HK-2 (cell line): ENCODE measurements at regions not wholly inside any gene's neighbourhood (a gene's known extent, or its start where the extent isn't known, plus 50 kb on each side); places are given as distances from the start of the nearest gene placed in this dataset.

Experiments
- DNase-seq: peaks from one replicate; pipeline ENCODE4 v3.0.0-alpha.2; 2018; ENCODE audit not compliant: unreplicated experiment

DNA sequence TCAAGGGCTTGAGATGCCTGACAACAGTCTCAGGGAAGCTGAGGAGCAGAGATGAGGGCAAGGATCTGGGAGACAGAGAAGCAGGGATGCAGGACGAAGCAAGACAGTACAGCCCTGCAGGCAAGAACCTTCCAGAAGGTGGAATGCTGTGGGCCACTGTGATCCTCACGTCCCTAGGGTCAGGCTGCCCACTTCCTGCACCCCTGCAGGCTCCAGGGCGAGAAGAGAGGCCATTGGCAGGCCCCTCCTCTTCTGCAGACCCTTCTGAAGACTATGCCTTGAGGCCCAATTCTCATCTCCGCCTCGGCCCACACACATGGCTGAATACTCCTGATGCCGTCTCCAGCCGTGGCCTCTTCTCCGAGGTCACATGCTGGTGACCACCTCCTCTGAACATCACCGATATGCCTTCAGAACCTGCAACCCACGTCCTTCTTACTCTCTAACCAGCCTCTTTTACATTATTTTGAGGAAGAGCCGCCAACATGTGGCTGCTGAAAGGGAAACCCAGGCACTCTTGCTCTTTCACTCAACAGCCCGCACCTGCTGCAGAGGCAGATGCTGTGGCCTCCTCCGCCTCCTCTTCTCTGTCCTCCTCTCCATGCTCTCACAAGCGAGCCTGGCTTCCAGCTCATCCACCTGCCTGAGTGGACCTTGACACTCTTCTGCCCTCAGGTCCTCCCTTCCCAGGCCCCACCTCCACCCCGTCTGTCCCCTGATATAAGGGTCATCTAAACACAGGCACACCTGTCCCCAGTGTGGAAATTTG is 181.5 kb downstream of the IRX2 start:
- no peak for DNase-seq

DNA sequence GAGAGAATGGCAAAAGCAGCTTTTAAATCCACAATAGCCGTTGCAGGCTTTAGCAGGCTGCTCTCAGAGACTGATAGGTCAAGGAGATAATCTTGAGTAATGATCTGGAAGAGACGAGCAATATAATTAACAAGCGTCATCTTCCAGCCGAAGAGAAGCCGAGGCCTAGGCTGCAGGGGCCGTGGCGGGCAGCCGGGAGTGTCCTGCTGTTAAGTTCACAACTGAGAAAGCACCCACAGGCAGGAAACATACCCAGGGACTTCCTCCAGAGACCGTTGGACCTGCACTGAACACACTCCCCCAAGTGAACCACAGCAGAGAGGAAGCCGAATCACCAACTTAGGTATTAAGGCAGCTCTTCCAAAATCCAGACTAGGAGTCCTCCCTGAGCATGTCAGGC is 182.3 kb downstream of the IRX2 start:
- no peak for DNase-seq

DNA sequence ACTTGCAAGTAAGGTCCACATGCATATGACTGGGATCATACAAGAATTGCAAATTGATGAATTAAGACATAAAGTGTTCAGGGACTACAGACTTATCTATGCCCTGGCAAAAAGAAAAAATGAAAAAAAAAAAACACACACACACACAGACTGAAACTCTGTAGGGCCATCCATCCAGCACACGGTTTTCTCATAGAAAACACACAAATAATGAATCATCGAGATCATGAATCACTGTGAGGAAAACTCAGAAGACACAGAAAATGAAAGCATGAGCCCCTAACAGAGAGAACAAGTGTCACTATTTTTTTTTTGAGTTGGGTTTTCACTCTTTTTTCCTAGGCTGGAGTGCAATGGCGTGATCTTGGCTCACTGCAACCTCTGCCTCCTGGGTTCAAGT is 185.2 kb downstream of the IRX2 start:
- no peak for DNase-seq

GRCh38 chr5:2565147-2565546 is 186.3 kb downstream of the IRX2 start:
- no peak for DNase-seq

- no peak for DNase-seq
Observed at GRCh38 chr5:2563046-2563445, 188.4 kb downstream of the IRX2 start.

DNA sequence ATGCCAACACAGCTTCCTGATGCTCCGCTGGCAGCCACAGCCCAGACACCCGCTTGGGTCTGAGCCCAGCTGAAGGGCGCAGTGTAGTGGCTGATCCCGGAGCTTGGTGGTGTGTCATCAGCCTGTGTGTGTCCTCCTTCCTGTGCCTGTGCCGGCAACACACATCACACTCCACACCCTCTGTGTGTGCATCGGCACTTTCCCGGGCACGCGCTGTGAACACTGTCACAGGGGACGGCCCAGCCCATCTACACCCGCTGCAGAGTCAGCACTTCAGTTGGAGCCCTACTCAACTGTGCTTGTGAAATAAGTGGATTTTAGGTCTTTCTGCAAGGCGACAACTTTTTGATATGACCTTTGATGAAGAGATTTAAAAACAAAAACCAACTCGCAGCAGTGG is 189.4 kb downstream of the IRX2 start:
- DNase-seq = no peak

DNA sequence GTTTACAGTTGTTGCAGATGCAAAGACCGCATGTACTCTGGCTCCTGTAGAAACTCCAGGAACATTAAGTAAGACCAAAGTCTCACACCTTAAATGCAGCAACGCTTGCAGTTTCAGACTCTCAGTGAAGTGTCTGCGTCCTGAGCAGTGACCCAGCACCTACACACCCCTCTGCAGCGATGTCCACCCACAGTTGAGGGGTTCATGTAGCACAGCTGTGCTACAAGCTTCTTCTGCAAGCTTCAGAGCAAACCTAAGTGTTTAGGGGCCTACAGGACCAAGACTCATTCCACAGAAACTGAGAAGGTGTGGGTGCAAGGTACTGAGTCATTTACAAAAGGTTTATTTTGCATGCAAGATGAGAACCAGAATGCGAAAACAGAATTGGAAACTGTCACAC is 191.0 kb downstream of the IRX2 start:
- DNase-seq = no peak

GRCh38 chr5:2557435-2557834 is 194.0 kb downstream of the IRX2 start:
- no peak for DNase-seq

DNA sequence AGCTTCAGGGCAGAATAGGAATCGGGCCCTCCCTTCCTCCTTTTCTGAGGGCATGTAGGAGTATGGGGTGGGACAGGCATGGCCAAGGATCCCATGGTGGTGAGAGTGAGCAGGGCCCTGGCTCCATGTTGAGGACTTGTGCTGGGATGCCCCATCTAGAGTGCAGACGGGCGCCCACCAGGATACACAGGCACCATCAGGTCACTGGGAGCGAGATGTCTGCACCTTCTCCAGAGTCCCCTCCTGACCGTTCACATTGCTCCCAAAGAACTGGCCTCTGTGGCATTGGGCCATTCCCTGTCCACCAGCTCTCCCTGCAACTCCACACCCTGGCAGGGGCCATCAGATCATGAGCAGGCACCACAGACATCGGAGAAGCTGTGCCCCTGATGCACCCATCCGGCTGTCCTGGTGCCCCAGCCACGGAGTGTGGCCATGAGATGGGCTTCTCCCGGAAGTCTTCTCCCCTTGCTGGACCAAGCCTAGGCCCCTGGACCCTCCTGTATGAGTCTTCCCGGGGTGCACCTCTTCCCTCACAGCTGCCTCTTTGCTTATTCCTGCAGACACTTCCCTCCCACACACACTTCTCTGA is 195.0 kb downstream of the IRX2 start:
- no peak for DNase-seq

- no peak for DNase-seq
Observed at GRCh38 chr5:2553611-2554010, 197.9 kb downstream of the IRX2 start.

DNA sequence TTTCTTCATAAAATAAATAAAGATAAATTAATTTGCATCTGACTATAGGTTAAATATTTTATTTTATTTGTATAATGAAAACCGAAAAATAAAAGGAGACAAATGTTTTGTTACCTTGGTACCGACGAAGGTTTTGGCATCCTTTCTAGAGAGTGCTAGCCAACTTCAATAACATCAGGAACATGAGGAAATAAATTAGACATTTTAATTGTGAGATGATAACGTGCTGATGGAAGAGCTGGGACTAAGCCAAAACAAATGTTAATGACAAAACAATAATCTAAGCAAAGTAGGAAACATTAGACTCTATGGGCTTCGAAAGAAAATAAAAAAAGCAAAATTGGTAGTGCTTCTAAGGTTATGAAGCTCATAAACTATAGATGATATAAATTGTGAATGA is 201.0 kb downstream of the IRX2 start:
- DNase-seq = no peak

- no peak for DNase-seq
Observed at GRCh38 chr5:2549900-2550299, 201.6 kb downstream of the IRX2 start.

DNA sequence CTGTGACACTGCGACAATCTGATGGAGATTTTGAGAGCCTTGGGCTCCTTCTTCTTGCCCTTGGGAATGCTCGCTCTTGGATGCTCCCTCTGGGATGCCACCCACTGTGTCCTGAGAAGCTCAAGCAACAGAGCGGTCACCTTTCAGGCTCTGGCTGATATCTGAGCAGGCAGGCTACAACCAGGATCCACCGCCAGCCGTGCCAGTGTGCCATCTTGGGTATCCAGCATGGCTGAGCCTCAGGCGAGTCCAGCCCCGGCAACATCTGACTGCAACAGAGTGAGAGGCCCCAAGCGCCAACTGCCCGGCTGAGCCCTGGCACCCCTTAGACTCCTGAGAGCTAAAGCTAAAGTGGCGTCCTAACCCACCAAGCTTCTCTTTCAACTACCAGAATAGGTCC is 202.1 kb downstream of the IRX2 start:
- no peak for DNase-seq

DNA sequence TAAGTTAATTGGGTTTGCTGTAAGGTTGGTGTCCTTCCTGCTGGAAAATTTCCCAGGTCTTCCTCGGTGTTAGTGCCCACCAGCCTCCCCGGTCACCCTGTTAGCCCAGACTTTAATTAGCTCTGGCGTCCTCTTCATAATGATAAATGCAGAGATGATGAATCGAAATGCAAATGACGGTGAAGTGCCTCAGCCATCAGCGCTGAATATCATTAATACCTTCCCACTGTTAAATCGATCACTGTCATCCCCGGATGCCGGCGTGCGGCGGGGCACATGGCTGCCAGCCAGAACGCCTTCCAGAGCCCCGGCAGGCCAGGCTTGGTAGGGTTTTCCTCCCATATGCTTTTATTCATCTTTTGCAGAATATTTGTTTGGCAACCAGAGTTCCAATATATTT is 204.5 kb downstream of the IRX2 start:
- no peak for DNase-seq

DNA sequence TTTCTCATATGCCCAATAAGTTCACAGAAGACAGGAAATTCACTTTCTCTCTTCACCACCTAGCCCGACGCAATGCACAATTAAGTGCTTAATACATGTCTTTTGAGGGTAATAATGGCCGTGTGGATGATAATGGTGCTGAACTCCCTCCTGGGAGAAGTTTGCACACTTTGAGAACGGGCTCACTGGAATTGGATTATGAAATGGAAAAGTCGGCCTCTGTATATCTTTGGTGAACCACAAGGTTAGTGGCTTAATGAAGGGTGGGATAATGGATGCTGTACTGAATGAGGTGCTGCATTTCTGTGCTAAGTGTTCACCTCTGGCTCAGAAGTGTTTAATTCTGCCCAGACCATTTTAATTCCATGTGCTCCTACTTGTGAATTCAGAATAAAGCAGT is 207.5 kb downstream of the IRX2 start:
- DNase-seq = no peak

GRCh38 chr5:2542821-2543220 is 208.7 kb downstream of the IRX2 start:
- no peak for DNase-seq

GRCh38 chr5:2542026-2542425 is 209.5 kb downstream of the IRX2 start:
- DNase-seq = no peak

DNA sequence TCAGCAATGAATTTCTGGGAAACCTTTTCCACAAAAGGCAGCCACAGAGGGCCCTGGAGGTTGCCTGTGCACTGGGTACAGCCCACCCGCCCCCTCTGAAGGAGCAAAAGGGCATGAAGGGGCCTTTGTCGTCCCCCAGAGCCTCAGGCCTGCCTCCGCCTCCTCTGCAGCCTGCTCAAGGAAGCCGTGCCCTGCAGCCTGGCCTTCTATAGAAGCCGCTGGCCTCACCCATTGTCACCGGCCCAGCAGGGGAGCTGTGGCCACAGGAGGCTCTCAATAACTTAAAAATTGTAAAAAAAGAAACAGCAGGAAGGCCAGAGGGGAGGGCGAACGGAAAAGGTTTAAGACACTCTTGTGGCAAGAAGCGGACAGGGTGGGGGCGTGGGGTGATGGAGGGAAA is 213.3 kb downstream of the IRX2 start:
- DNase-seq = no peak

GRCh38 chr5:2537378-2538145 is 213.9 kb downstream of the IRX2 start:
- DNase-seq = no peak

DNA sequence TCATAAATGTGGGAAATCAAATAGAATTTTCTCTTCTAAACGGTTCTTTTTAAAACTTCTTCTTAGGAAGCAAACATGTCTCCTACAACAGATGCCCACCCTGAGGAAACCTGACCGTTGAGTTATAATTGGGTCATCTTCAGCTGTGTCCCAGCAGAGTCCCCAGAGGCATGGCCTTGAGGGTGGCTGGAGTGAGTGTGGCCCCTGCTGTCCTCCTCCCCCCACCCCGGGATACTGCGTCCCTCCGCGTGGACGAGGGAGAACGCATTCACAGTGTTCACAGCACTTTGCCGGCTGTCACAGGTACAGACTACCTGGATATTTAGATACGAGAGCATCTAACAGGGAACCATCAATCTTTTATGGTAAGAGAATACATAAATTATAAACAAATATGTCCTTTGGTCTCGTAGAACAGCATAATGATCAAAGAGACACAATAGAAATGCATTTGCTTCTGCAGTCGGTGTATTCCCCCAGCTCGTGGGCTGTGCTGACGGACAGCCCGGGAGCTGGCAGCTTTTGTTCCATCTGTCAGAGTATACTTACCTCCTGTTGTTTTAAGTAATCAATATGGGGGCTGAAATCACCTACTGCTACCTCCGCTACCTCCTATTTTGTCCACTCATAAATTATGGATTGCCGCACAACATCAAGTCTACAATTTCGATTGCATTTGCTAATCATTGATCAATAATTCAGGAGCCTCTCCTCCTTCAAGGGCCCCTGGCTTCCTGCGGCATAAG is 214.7 kb downstream of the IRX2 start:
- no peak for DNase-seq

DNA sequence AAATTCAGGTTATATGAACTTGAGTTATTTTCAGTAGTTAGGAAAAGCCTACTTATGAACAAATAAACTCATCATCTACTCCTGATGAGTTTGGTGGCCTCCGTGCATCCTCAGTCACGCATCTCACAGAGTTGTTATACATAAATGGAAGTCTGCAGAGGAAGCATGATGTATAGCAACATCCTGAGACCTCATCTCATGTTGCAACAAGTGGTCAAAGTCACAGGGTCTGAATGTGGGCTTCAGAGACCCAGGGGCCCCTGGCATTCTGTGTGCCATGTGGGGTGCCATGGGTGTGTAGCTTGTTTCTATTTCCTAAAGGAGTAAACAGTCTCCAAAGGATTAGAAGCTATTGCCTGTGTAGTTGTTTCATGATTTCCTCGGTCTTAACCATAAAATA is 216.5 kb downstream of the IRX2 start:
- no peak for DNase-seq

- no peak for DNase-seq
Observed at GRCh38 chr5:2534251-2534650, 217.2 kb downstream of the IRX2 start.
